Omental fat pad (tissue), 3 donors: ENCODE measurements at regions not wholly inside any gene's neighbourhood (a gene's known extent, or its start where the extent isn't known, plus 50 kb on each side); places are given as distances from the start of the nearest gene placed in this dataset.
"Not testable (repeated sequence)": the region's sequence is repeated elsewhere in the genome, so short reads cannot be mapped to it uniquely, and the experiment has no call there.

Source experiments
- ATAC-seq: fragments of 150-250 bp; one replicate; pipeline ENCODE4 v1.9.1; 2016; ENCODE audit warnings: mild to moderate bottlenecking, moderate library complexity; ENCODE audit not compliant: low FRiP score
- DNase-seq: peaks from one replicate; pipeline ENCODE4 v3.0.0-alpha.2; 2019; ENCODE audit warnings: low spot score
- TF ChIP-seq, protein P1 (sequence below), 3 donors: fragments of 450-650 bp; IDR thresholded peaks; one replicate each; pipeline ENCODE4 v1.5.1; 2016 to 2017; ENCODE audit warnings: antibody characterized with exemption in 3 of 3, mild to moderate bottlenecking in 3 of 3, moderate library complexity in 2 of 3

GRCh38 chr3:21960033-21960432 is 209.0 kb upstream of the ZNF385D start:
- ATAC-seq (no peak), DNase-seq (no peak)
- TF ChIP-seq, protein P1, sequence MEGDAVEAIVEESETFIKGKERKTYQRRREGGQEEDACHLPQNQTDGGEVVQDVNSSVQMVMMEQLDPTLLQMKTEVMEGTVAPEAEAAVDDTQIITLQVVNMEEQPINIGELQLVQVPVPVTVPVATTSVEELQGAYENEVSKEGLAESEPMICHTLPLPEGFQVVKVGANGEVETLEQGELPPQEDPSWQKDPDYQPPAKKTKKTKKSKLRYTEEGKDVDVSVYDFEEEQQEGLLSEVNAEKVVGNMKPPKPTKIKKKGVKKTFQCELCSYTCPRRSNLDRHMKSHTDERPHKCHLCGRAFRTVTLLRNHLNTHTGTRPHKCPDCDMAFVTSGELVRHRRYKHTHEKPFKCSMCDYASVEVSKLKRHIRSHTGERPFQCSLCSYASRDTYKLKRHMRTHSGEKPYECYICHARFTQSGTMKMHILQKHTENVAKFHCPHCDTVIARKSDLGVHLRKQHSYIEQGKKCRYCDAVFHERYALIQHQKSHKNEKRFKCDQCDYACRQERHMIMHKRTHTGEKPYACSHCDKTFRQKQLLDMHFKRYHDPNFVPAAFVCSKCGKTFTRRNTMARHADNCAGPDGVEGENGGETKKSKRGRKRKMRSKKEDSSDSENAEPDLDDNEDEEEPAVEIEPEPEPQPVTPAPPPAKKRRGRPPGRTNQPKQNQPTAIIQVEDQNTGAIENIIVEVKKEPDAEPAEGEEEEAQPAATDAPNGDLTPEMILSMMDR (IDR thresholded peaks at IDR 0.05): no peak

DNA sequence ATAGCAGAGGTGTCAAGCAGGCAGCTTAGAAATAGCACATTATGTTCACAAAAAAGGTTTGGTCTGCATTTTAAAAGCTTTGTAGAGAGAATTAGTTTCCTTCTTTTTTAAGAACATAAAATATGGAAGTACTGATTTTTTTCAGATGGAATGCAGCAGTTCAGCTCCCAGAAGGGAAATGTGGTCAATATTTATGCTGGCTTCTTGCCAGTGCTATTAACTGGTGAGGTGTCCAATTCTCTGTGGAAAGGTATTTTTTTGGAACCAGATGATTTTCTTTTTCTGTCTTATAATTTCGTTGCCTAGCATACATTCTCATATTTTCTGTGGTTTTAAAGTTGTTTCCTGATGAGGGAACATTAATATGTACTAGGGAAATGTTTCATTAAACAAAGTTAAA is 211.4 kb upstream of the ZNF385D start:
- ATAC-seq (no peak), DNase-seq (no peak)
- TF ChIP-seq, protein P1 (IDR thresholded peaks at IDR 0.05): no peak

- not testable (repeated sequence) for ATAC-seq, DNase-seq
Observed at GRCh38 chr3:21966457-21966856, 215.4 kb upstream of the ZNF385D start.

DNA sequence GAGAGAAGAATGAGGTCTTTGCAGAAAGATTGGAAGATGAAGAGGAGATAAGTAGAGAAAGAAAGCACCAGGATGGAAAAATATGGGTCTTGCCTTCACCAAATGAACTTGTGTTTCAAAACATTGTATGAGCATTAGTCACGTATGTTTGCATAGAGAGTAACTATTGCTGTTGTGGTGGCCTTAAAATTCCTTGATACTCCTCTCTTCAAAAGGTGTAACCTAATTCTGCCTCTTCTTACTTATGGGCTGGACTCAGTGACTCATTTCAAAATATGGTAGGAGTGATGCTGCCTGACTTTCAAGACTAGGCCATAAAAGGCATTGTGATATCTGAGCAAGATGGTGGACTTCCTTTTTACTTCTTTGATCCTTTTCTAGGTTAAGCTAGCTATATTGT is 228.7 kb upstream of the ZNF385D start:
- TF ChIP-seq, protein P1 (IDR thresholded peaks at IDR 0.05): no peak
- ATAC-seq: no peak
- no peak for DNase-seq

- no peak for DNase-seq
- TF ChIP-seq, protein P1 (IDR thresholded peaks at IDR 0.05): no peak
- ATAC-seq: no peak
Observed at GRCh38 chr3:21989341-21990042, 238.5 kb upstream of the ZNF385D start.

- no peak for ATAC-seq
- TF ChIP-seq, protein P1 (IDR thresholded peaks at IDR 0.05): no peak
- DNase-seq: no peak
Observed at GRCh38 chr3:21991061-21991460, 240.1 kb upstream of the ZNF385D start.

GRCh38 chr3:21995079-21995607 is 244.1 kb upstream of the ZNF385D start:
- TF ChIP-seq, protein P1 (IDR thresholded peaks at IDR 0.05): no peak
- ATAC-seq (no peak), DNase-seq (no peak)
